GM19351 (cell line): ENCODE measurements at regions not wholly inside any gene's neighbourhood (a gene's known extent, or its start where the extent isn't known, plus 50 kb on each side); places are given as distances from the start of the nearest gene placed in this dataset.

ENCODE experiments used
- ATAC-seq: cut with Tn5 transposase; IDR thresholded peaks from one replicate; pipeline ENCODE4 v1.9.1; 2021; ENCODE audit warnings: mild to moderate bottlenecking, moderate library complexity; ENCODE audit not compliant: unreplicated experiment

GRCh38 chr5:124648902-124649467 lies 97.5 kb downstream of the ZNF608 start:
- no peak for ATAC-seq

GRCh38 chr5:124647352-124647751 lies 99.1 kb downstream of the ZNF608 start:
- ATAC-seq, result no peak

- peak; percentile 13 for ATAC-seq
Observed at GRCh38 chr5:124645396-124645795, 101.0 kb downstream of the ZNF608 start.

- ATAC-seq, result no peak
Observed at GRCh38 chr5:124644582-124644981, 101.9 kb downstream of the ZNF608 start.

- ATAC-seq, result no peak
Observed at GRCh38 chr5:124644138-124644537, 102.3 kb downstream of the ZNF608 start.

- ATAC-seq, result no peak
Observed at GRCh38 chr5:124643336-124643735, 103.1 kb downstream of the ZNF608 start.

- peak; percentile 57 for ATAC-seq
Observed at GRCh38 chr5:124642151-124642550, 104.3 kb downstream of the ZNF608 start.

- no peak for ATAC-seq
Observed at GRCh38 chr5:124641154-124641792, 105.2 kb downstream of the ZNF608 start.

- no peak for ATAC-seq
Observed at GRCh38 chr5:124639095-124639665, 107.3 kb downstream of the ZNF608 start.

GRCh38 chr5:124637011-124637410 lies 109.4 kb downstream of the ZNF608 start:
- ATAC-seq, result no peak

GRCh38 chr5:124634741-124635323 lies 111.6 kb downstream of the ZNF608 start:
- no peak for ATAC-seq

- no peak for ATAC-seq
Observed at GRCh38 chr5:124634228-124634739, 112.2 kb downstream of the ZNF608 start.

- ATAC-seq, result no peak
Observed at GRCh38 chr5:124633209-124633608, 113.2 kb downstream of the ZNF608 start.

GRCh38 chr5:124631874-124632550 lies 114.4 kb downstream of the ZNF608 start:
- ATAC-seq, result no peak

- ATAC-seq, result peak; percentile 71
Observed at GRCh38 chr5:124630767-124631704, 115.4 kb downstream of the ZNF608 start.

GRCh38 chr5:124628721-124629596 lies 117.5 kb downstream of the ZNF608 start:
- no peak for ATAC-seq

GRCh38 chr5:124627815-124628595 lies 118.4 kb downstream of the ZNF608 start:
- no peak for ATAC-seq

- no peak for ATAC-seq
Observed at GRCh38 chr5:124626053-124626452, 120.4 kb downstream of the ZNF608 start.

- no peak for ATAC-seq
Observed at GRCh38 chr5:124623265-124623664, 123.2 kb downstream of the ZNF608 start.
